ENCODE measurements at regions not wholly inside any gene's neighbourhood (a gene's known extent, or its start where the extent isn't known, plus 50 kb on each side); places are given as distances from the start of the nearest gene placed in this dataset.
A peak's percentile ranks its signal among the peaks of the same experiment; 100 is the strongest.
"Not testable (repeated sequence)": the region's sequence is repeated elsewhere in the genome, so short reads cannot be mapped to it uniquely, and the experiment has no call there.

DNA sequence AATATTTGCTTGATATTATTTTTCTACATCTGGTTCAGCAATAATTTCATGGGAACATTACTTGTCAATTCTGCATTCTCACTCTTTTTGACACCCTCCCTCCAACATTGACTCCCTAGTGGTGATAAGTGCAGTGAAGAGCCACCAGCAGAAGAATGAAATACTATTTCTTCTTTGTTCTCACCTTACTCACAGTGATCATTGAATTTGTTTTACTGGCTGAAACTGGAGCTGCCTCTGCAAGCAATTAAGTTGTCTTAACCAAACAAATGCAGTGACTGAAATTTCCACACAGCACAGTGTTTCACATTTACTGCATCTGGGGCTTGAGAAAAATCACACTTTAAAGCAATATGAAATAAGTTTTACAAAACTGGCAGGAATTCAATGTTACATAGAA is 189.8 kb downstream of the JRKL start:
- DNase-seq (no peak), ATAC-seq (ENCODE audit: poor library complexity) (no peak)
- intact Hi-C loops (cut with DNase I) = no loop called here

DNA sequence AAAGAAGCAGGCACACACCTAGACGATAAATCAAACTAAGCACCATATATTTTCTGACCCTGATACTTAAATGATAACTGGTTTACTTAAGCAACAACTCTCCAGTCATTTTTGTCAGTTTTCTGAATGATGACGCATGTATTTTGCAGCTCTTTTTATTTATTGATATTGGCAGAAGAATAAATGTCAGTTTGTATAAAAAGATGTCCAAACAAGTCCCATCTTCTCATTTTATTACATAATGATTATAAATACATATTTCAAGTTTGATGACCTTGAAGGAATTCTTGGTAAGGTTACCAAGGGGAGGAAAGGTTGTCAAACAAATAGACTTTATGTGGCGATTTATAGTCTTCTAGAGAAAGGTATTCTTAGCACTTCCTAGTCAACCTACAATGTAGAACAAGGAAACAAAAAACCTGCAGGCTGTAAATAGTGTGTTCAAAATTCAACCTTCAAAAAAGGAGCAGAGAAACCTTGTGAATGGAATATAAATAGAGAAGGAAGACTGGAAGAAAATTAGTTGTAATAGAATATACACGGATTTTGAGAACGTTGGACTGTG is 190.7 kb downstream of the JRKL start:
- ATAC-seq (ENCODE audit: poor library complexity) = no peak

DNA sequence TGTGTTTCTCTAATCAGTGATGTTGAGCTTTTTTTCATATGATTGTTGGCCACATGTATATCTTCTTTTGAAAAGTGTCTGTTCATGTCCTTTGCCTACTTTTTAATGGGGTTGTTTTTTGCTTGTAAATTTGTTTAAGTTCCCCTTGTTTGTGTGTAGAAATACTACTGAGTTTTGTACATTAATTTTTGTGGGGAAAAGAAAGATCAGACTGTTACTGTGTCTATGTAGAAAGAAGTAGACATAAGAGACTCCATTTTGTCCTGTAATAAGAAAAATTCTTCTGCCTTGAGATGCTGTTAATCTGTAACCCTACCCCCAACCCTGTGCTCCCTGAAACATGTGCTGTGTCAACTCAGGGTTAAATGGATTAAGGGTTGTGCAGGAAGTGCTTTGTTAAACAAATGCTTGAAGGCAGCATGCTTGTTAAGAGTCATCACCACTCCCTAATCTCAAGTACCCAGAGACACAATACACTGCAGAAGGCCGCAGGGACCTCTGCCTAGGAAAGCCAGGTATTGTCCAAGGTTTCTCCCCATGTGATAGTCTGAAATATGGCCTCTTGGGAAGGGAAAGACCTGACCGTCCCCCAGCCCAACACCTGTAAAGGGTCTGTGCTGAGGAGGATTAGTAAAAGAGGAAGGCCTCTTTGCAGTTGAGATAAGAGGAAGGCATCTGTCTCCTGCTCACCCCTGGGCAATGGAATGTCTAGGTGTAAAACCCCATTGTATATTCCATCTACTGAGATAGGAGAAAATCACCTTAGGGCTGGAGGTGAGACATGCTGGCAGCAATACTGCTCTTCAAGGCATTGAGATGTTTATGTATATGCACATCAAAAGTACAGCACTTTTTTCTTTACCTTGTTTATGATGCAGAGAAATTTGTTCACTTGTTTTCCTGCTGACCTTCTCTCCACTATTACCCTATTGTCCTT is 196.4 kb downstream of the JRKL start:
- intact Hi-C loops (cut with DNase I); ATAC-seq (ENCODE audit: poor library complexity): not testable (repeated sequence)

More for the DNA sequence above, 190.7 kb downstream of the JRKL start:
- no peak for DNase-seq
- intact Hi-C loops (cut with DNase I) = no loop called here

DNA sequence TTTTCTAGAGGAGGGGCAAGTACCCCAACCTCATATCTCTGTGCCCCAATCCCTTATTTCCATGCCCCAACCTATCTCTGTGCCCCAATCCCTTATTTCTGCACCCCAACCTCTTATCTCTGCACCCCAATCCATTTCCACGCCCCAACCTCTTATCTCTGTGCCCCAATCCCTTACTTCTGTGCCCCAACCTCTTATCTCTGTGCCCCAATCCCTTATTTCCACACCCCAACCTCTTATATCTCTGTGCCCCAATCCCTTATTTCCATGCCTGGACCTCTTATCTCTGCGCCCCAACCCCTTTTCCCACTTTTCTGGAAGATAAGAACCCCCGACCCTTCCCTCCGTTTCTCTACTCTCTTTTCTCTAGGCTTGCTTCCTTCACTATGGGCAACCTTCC is 199.0 kb downstream of the JRKL start:
- ATAC-seq (ENCODE audit: poor library complexity); intact Hi-C loops (cut with DNase I): not testable (repeated sequence)

More for the DNA sequence above, 196.4 kb downstream of the JRKL start:
- DNase-seq = not testable (repeated sequence)

DNA sequence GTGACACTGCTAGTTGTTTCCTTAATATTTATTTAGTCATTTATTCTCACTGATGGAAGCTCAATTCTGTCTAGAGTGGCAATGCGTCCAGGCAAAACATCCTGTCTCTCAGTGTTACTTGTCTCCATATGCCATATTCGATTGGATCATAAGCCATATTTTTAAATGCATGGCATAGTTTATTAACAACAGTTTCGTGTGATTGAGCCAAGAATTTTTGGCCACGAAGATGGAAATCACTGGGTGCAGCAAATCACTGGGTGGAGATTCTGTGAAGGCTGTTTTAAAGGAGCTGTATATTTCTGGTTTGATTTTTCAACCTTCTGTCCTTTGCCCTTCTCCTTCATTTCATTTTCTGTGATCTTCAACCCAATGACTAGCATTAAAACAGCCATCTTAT is 205.2 kb downstream of the JRKL start:
- intact Hi-C loops (cut with DNase I) = no loop called here
- no peak for ATAC-seq (ENCODE audit: poor library complexity)
- DNase-seq = no peak

More for the DNA sequence above, 199.0 kb downstream of the JRKL start:
- DNase-seq = not testable (repeated sequence)

DNA sequence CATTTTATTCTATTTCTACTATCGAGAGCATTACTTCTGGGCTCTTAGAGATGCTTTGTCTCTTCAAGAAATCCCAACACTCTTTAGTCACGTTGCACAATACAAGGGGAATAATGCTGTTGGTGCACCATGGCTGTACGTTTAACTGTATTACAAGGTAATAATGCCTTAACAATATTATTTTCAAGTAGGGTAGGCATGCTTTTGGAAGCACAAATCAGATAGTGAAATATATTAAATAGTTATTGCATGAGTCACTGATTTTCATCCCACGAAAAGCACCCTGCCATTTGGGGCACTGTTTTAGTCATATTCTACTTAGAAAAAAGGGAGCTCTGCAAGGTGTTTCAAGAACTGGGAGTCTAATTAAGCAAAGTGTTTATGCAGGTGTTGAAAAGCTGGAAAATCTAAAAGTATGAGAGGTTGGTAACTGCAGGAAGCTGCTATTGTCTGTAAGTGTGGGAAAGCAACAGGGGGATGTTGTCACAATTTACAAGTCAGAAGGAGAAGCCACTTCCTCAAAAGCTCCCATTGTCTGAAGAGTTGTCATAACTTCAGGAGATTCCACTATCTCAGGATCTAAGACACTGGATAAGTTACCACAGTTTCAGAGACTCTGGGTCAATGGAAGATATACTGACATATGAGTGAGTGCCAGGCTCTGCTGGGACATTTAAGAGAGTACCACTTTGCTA is 218.2 kb downstream of the JRKL start:
- intact Hi-C loops (cut with DNase I) = no loop called here
- no peak for ATAC-seq (ENCODE audit: poor library complexity)

DNA sequence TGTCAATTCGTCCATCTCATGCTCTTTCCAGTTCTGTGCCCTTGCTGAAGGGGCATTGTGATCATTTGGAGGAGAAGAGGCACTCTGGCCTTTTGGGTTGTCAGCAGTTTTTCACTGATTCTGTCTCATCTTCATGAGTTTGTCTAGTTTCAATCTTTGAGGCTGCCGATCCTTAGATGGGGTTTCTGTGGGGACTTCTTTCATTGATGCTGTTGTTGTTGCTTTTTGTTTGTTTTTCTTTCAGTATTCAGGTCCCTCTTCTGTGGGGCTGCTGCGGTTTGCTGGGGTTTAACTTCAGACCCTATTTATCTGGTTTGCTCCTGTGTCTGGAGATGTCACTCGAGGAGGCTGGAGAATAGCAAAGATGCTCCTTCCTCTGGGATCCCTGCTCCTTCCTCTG is 224.3 kb downstream of the JRKL start:
- ATAC-seq (ENCODE audit: poor library complexity) = no peak
- DNase-seq = no peak
- intact Hi-C loops (cut with DNase I) = loop anchor here (10.0 kb wide), 1 partner anchor 129 kb away; no protein-coding TSS in a partner anchor

More for the DNA sequence above, 218.2 kb downstream of the JRKL start:
- no peak for DNase-seq

DNA sequence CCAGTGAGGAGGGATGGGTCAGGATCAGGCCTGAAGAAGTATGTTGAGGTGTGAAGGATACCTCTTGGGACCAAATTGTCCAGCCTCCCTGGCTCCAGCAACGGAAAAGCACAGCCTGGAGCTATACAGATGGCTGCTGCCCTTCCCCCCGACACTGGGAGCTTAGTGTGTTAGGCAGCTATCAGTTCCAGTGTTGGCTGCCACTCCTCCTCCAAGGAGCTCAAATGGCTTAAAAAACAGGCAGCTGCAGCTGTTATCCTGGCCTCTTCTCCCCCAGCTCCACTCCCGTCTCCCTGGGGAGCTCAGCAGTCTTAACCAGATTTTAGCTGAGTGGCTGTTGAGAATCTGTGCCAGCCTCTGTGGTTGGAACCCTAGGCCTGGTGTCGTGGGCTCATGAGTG is 225.0 kb downstream of the JRKL start:
- ATAC-seq (ENCODE audit: poor library complexity) (no peak), DNase-seq (no peak)
- intact Hi-C loops (cut with DNase I) = loop anchor here (10.0 kb wide), 1 partner anchor 130 kb away; no protein-coding TSS in a partner anchor

DNA sequence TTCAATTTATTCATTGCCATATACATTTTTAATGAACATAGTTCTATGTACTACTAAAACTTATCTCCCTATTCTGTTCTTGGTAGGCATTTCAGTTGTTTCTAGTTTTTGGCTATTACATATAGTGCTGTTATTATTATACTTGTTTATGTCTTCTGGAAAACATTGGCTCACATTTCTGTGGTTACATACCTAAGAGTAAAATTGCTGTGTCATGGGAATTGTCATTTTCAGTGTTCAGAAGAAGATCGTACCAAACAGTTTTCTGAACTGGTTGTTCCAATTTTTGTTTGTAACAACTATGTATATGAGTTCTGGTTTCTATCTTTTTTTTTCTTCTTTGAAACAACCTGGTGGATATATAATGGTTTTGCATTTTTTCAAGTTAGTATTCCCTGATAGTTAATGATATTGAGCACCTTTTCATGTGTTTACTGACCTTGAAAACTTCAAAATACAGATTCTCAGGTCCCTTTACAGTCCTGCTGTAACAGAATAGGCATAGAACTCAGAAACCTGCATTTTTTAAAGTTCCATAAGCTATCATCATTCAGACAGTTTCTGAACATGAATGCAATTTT is 230.7 kb downstream of the JRKL start:
- ATAC-seq (ENCODE audit: poor library complexity) (no peak), DNase-seq (no peak)
- intact Hi-C loops (cut with DNase I) = no loop called here

DNA sequence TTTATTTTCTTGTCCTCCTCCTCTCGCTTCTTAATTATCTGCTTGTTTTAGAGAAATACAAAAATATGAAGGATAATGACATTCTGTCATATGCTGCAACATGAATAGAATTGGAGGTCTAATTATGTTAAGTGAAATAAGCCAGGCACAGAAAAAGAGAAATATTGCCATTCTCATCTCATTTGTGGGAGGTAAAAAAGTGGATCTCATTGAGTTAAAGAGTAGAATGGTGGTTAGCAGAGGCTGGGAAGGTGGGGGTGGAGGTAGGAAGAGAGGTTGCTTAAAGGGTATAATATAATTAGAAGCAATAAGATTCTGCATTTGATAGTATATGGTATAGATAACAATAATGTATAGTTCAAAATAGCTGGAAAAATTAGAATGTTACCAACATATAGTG is 231.3 kb downstream of the JRKL start:
- ATAC-seq (ENCODE audit: poor library complexity) (no peak), DNase-seq (no peak)
- intact Hi-C loops (cut with DNase I) = no loop called here

DNA sequence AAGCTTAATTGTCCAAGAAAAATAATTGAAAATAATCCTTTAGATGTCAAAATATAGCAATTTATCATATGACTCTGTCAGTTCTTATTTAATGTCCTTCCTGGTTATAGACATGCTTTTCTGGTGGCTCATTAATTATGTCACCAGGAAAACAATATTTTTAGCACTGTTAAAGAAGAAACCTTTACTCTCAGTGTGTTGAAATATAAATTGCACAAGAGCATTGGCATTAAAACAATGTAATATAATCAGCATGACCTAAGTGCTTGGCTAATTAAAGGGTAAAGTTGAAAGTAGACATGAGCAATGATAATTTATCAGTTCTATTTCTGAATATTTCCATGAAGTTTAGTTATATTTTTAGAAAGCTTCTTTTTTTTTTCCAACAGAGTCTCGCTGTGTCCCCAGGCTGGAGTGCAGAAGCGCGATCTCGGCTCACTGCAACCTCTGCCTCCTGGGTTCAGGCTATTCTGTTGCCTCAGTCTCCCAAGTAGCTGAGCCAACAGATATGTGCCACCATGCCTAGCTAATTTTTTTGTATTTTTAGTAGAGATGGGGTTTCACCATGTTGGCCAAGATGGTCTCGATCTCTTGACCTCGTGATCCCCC is 232.3 kb downstream of the JRKL start:
- ATAC-seq (ENCODE audit: poor library complexity) = peak; percentile 93
- no peak for DNase-seq
- intact Hi-C loops (cut with DNase I) = no loop called here

DNA sequence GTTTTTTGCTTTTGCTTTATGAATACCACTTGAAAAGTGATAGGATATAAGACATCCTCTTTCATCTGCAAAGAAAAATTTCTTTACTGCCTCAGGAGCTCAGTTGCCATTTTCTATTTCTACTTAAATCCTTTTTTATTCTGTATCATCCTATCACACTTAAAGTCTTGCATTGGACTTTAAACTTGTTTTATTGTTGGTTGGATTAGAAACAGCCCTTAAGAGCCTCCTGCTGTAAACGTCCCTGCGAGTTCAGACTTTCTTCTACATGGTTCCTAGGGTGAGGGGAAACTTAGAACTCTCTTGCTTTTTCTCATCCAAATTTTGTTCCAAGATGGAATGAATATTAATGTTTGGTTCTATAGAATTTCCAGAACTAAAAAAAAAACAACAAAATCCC is 234.3 kb downstream of the JRKL start:
- no peak for ATAC-seq (ENCODE audit: poor library complexity)
- intact Hi-C loops (cut with DNase I) = no loop called here

DNA sequence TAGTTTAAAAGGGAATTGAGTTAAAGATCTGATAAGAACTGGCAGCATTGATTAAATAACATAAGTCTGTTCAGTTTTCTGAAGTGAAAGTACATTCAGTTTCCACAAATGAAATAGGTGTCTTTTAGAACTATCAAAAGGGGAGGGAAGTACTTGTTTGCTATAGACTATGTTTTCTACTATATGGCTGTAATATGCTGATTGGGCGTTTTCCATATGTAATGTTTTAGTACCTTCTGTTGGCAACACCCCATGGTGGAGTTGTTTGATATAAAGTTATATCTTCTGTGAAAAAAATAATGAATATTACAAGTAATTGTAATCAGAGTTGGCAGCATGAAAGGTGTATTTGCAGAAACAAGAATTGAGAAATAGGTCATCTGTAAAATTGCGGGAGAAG is 237.6 kb downstream of the JRKL start:
- DNase-seq (no peak), ATAC-seq (ENCODE audit: poor library complexity) (no peak)
- intact Hi-C loops (cut with DNase I) = no loop called here

More for the DNA sequence above, 234.3 kb downstream of the JRKL start:
- no peak for DNase-seq

DNA sequence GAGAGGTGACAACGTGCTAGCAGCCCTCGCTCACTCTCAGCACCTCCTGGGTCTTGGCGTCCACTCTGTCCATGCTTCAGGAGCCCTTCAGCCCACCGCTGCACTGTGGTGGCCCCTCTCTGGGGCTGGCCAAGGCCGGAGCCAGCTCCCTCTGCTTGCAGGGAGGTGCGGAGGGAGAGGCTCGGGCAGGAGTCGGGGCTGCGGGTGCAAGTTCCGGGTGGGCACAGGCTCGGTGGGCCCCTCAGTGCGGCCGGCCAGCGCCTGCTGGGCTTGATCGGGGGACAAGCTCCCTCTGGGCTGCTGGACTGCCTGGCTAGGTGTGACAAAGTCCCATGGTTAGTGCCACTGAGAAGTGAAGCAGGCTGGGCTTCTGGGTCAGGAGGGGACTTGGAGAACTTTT is 245.8 kb downstream of the JRKL start:
- ATAC-seq (ENCODE audit: poor library complexity) (no peak), DNase-seq (no peak)
- intact Hi-C loops (cut with DNase I) = no loop called here

DNA sequence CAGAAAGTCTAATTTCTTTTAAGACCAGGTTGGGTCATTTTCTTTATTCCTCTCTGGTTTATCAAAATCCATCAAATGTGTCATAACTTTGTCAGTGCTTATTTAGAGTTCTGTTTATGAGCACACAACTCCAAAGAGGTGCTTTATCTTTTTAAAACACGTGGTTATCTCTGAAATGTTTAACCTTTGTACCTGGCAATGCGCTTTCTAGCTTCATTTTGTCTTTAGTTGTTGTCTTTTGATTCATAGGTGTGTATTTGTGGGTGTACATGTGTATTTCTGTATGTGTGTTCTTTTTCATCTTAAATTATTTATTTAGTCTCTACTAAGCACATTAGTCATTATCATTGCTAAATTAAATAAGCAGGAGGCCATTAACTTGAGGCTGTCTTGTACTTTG is 251.4 kb downstream of the JRKL start:
- ATAC-seq (ENCODE audit: poor library complexity) (no peak), DNase-seq (no peak)
- intact Hi-C loops (cut with DNase I) = no loop called here

DNA sequence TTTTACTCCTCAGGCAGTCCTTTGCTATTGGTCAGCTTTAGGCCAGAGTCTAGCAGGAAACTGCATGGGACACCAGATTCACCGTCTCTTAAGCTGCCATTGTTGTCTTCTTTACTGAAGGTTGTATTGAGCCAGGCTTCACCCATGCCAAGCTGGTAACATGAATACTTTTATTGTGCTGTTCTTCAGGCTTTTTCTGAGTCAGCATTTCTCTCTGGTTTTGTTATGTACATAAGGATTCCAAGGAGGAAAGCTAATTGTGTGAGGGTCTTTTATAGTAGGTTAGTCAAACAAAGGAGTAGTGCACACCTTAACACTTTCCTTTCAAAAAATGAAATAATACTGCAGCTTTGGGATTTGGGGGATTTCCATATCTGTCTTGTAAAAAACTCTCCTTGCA is 252.8 kb downstream of the JRKL start:
- DNase-seq (no peak), ATAC-seq (ENCODE audit: poor library complexity) (no peak)
- intact Hi-C loops (cut with DNase I) = no loop called here

DNA sequence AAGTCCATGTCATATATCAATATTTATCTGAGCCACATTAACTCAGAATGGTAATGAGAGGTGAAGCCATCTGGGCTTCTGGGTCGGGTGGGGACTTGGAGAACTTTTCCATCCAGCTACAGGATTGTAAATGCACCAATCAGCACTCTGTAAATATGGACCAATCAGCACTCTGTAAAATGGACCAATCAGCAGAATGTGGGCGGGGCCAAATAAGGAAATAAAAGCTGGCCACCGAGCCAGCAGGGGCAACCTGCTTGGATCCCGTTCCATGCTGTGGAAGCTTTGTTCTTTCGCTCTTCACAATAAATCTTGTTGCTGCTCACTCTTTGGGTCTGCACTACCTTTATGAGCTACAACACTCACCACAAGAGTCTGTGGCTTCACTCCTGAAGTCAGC is 253.4 kb downstream of the JRKL start:
- DNase-seq = no peak
- no peak for ATAC-seq (ENCODE audit: poor library complexity)
- intact Hi-C loops (cut with DNase I) = no loop called here

DNA sequence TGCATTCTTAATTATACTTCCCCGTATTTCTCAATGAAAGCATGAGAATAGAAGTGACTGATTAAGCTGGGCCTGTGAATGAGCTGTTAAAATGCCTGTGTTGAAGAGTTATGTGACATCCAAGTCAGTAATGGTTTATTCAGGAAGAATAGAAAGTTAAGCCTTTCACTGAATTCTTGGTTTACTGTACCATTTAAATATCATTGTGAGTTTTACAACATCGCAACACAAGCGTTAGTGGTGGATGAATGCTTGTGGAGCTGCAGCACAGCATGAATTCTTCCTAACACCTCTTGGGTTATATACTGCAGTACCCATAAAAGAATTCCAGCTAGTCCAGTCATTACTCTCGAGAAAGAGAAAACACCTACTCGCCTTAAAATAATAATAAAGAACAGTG is 257.8 kb downstream of the JRKL start:
- intact Hi-C loops (cut with DNase I) = no loop called here
- DNase-seq (no peak), ATAC-seq (ENCODE audit: poor library complexity) (no peak)

DNA sequence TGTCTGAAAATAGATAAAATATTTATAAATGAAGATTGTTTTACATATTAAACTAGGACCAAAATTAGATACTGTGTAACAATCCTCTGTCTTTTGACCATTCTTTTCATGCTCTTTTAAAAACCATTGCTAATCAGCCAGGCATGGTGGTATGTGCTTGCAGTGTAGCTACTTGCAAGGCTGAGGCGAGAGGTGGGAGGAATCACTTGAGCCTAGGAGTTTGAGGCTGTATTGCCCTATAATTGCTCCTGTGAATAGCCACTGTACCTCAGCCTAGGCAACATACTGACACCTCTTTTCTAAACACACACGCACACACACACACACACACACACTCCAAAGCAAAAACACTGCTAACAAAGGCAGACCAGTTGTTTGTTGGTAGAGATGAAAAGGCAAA is 259.2 kb downstream of the JRKL start:
- DNase-seq = no peak
- intact Hi-C loops (cut with DNase I) = no loop called here
- no peak for ATAC-seq (ENCODE audit: poor library complexity)

Data from Right ventricle myocardium superior (tissue), 1 donor.